Osteoblast (primary cell): ENCODE measurements at regions not wholly inside any gene's neighbourhood (a gene's known extent, or its start where the extent isn't known, plus 50 kb on each side); places are given as distances from the start of the nearest gene placed in this dataset.
"Not testable (repeated sequence)": the region's sequence is repeated elsewhere in the genome, so short reads cannot be mapped to it uniquely, and the experiment has no call there.

ENCODE experiments used
- DNase-seq: peaks from one replicate; pipeline ENCODE4 v3.0.0; 2011; ENCODE audit warnings: low spot score, mixed read lengths; ENCODE audit not compliant: insufficient read length; ENCODE audit errors: missing footprints
- H2AFZ ChIP-seq: 2 replicates; pipeline ENCODE4 v1.6.0; 2011; ENCODE audit warnings: mild to moderate bottlenecking, low read length
- H3K27ac ChIP-seq: 2 replicates; pipeline ENCODE4 v1.5.1; 2011; ENCODE audit warnings: mild to moderate bottlenecking, low read depth, low read length, moderate library complexity
- H3K27me3 ChIP-seq: 2 replicates; pipeline ENCODE4 v1.6.0; 2012; ENCODE audit warnings: mild to moderate bottlenecking, control low read depth, inconsistent platforms, low read length, moderate library complexity; ENCODE audit not compliant: insufficient read depth
- H3K36me3 ChIP-seq: 2 replicates; pipeline ENCODE4 v1.5.1; 2011; ENCODE audit warnings: mild to moderate bottlenecking, low read length, control low read depth, moderate library complexity; ENCODE audit not compliant: insufficient read depth
- H3K4me1 ChIP-seq: 2 replicates; pipeline ENCODE4 v1.5.1; 2011; ENCODE audit warnings: mild to moderate bottlenecking, low read length, control low read depth, moderate library complexity; ENCODE audit not compliant: insufficient read depth
- H3K4me2 ChIP-seq: 2 replicates; pipeline ENCODE4 v1.6.0; 2011; ENCODE audit warnings: mild to moderate bottlenecking, low read length; ENCODE audit not compliant: insufficient read depth
- H3K4me3 ChIP-seq: fragments of 200-600 bp; sonication (generic); 3 replicates; pipeline ENCODE4 v1.5.1; 2012; ENCODE audit warnings: mild to moderate bottlenecking, low read length, inconsistent platforms; ENCODE audit not compliant: insufficient read depth
- H3K79me2 ChIP-seq: 2 replicates; pipeline ENCODE4 v1.6.0; 2012; ENCODE audit warnings: mild to moderate bottlenecking, low read length, control low read depth, inconsistent platforms; ENCODE audit not compliant: insufficient read depth
- H3K9me3 ChIP-seq: 2 replicates; pipeline ENCODE4 v1.5.1; 2011; ENCODE audit warnings: low read depth, low read length, control low read depth
- H4K20me1 ChIP-seq: 2 replicates; pipeline ENCODE4 v1.6.0; 2012; ENCODE audit warnings: mild to moderate bottlenecking, low read length, control low read depth; ENCODE audit not compliant: insufficient read depth
- CTCF ChIP-seq: IDR thresholded peaks from 2 replicates; pipeline ENCODE4 v1.5.1; 2011; ENCODE audit warnings: mild to moderate bottlenecking, low read depth, low read length, moderate library complexity; ENCODE audit errors: extremely low read depth

- H3K27ac ChIP-seq: no peak overlapping the region
- H3K4me1 ChIP-seq: no peaks in the 10 kb centered on the region
- H3K27me3 ChIP-seq: no peaks in the 10 kb centered on the region
- H3K4me3 ChIP-seq: no peak overlapping the region
- H3K4me2 ChIP-seq: no peak overlapping the region
- TF ChIP-seq CTCF: no peak
- DNase-seq: no peak
- H3K79me2 ChIP-seq: no peaks in the 10 kb centered on the region
- no peaks in the 10 kb centered on the region for H3K9me3 ChIP-seq
- no peaks in the 10 kb centered on the region for H3K36me3 ChIP-seq
- H2AFZ ChIP-seq: no peak overlapping the region
- no peaks in the 10 kb centered on the region for H4K20me1 ChIP-seq
Observed at GRCh38 chr9:100653643-100654334, 75.9 kb downstream of the CAVIN4 start.

- not testable (repeated sequence) for H3K27ac ChIP-seq, DNase-seq, H2AFZ ChIP-seq, H3K79me2 ChIP-seq, H3K4me1 ChIP-seq, H3K4me3 ChIP-seq, H4K20me1 ChIP-seq, H3K36me3 ChIP-seq, H3K9me3 ChIP-seq, H3K4me2 ChIP-seq, H3K27me3 ChIP-seq
Observed at GRCh38 chr9:100656851-100657250, 79.0 kb downstream of the CAVIN4 start.

- Histone ChIP-seq H3K9me3 (no peaks in the 10 kb centered on the region), H3K4me1 (no peaks in the 10 kb centered on the region), H3K79me2 (no peaks in the 10 kb centered on the region), H4K20me1 (no peaks in the 10 kb centered on the region), H3K27ac (no peak overlapping the region), H3K36me3 (no peaks in the 10 kb centered on the region), H3K4me2 (no peak overlapping the region), H3K4me3 (no peak overlapping the region), H2AFZ (no peak overlapping the region), H3K27me3 (no peaks in the 10 kb centered on the region)
- no peak for DNase-seq
- no peak for TF ChIP-seq CTCF
Observed at GRCh38 chr9:100661668-100662067, 83.8 kb downstream of the CAVIN4 start.

GRCh38 chr9:100662122-100662521 is 84.2 kb downstream of the CAVIN4 start:
- TF ChIP-seq CTCF: no peak
- Histone ChIP-seq H3K9me3 (no peaks in the 10 kb centered on the region), H3K4me1 (no peaks in the 10 kb centered on the region)

More at GRCh38 chr9:100662122-100662521, 84.2 kb downstream of the CAVIN4 start:
- no peak for DNase-seq
- H3K79me2 ChIP-seq: no peaks in the 10 kb centered on the region
- H3K27me3 ChIP-seq: no peaks in the 10 kb centered on the region
- H4K20me1 ChIP-seq: no peaks in the 10 kb centered on the region
- H3K4me3 ChIP-seq: no peak overlapping the region
- no peak overlapping the region for H3K4me2 ChIP-seq
- no peak overlapping the region for H3K27ac ChIP-seq
- H2AFZ ChIP-seq: no peak overlapping the region
- no peaks in the 10 kb centered on the region for H3K36me3 ChIP-seq
